CD4-positive, alpha-beta T cell (primary cell): ENCODE measurements at regions not wholly inside any gene's neighbourhood (a gene's known extent, or its start where the extent isn't known, plus 50 kb on each side); places are given as distances from the start of the nearest gene placed in this dataset.

Experiments
- ATAC-seq: fragments of 200-7000 bp; cut with Tn5 transposase; one replicate; pipeline ENCODE4 v1.10.0; 2022; ENCODE audit warnings: mild to moderate bottlenecking; ENCODE audit not compliant: poor library complexity
- CTCF ChIA-PET: fragments of 350-600 bp; sonication (Branson Sonifier 250); formaldehyde crosslinking; loops from one replicate; lab custom pipeline; 2021; ENCODE audit warnings: antibody characterized with exemption, inconsistent platforms; lab: Charles Lee
- POLR2A ChIA-PET: fragments of 350-600 bp; sonication (Branson Sonifier 250); formaldehyde crosslinking; loops from one replicate; lab custom pipeline; 2021; ENCODE audit warnings: antibody characterized with exemption, inconsistent platforms; lab: Charles Lee
- DNase-seq, 14 experiments: peaks; one replicate each; pipeline ENCODE4 v3.0.0-alpha.2; 2013 to 2020; ENCODE audit warnings: mixed read lengths in 2 of 14
- H3K27ac ChIP-seq, 2 donors: one replicate each; pipeline versions ENCODE4 v1.5.1 to v1.7.0; 2013; ENCODE audit warnings: low read length in 2 of 2, low read depth in 1 of 2, mild to moderate bottlenecking in 1 of 2
- H3K27me3 ChIP-seq, 2 experiments: 1 replicate in 1 of 2; 2 replicates in 1 of 2; pipeline versions ENCODE4 v1.6.1 to v1.7.0; 2013; ENCODE audit warnings: low read length in 2 of 2, control low read depth in 1 of 2, mild to moderate bottlenecking in 1 of 2, moderate library complexity in 1 of 2; ENCODE audit not compliant: insufficient read depth in 2 of 2, control insufficient read depth in 1 of 2
- H3K36me3 ChIP-seq: one replicate; pipeline ENCODE4 v1.6.1; 2013; ENCODE audit warnings: low read length, control low read depth; ENCODE audit not compliant: insufficient read depth
- H3K4me1 ChIP-seq: one replicate; pipeline ENCODE4 v1.6.1; 2013; ENCODE audit warnings: low read length, control low read depth; ENCODE audit not compliant: insufficient read depth
- H3K4me3 ChIP-seq: one replicate; pipeline ENCODE4 v1.5.1; 2013; ENCODE audit warnings: mild to moderate bottlenecking, low read length, moderate library complexity
- H3K9me3 ChIP-seq, 2 experiments: 1 replicate in 1 of 2; 2 replicates in 1 of 2; pipeline versions ENCODE4 v1.6.1 to v1.7.0; 2013; ENCODE audit warnings: low read length in 2 of 2, mild to moderate bottlenecking in 2 of 2, control low read depth in 1 of 2, moderate library complexity in 1 of 2; ENCODE audit not compliant: control insufficient read depth in 1 of 2, insufficient read depth in 1 of 2
- H3K27ac Mint-ChIP-seq: one replicate; pipeline ENCODE4 v1.8.0; 2020; ENCODE audit warnings: mixed read lengths
- H3K27me3 Mint-ChIP-seq: one replicate; pipeline ENCODE4 v1.8.0; 2021; ENCODE audit warnings: mixed read lengths
- H3K36me3 Mint-ChIP-seq: one replicate; pipeline ENCODE4 v1.8.0; 2021; ENCODE audit warnings: low read depth, mixed read lengths
- H3K4me1 Mint-ChIP-seq: one replicate; pipeline ENCODE4 v1.8.0; 2021; ENCODE audit warnings: low read depth, mixed read lengths
- H3K4me3 Mint-ChIP-seq: one replicate; pipeline ENCODE4 v1.8.0; 2020; ENCODE audit warnings: mild to moderate bottlenecking, mixed read lengths
- H3K9me3 Mint-ChIP-seq: one replicate; pipeline ENCODE4 v1.8.0; 2020; ENCODE audit warnings: mixed read lengths
- CTCF ChIP-seq: fragments of 200-600 bp; IDR thresholded peaks from one replicate; pipeline ENCODE4 v1.8.0; 2022; ENCODE audit warnings: antibody characterized with exemption, mild to moderate bottlenecking
- intact Hi-C, 2 experiments: fragments of 100-400 bp; cut with DNase I in 1 of 2; cut with micrococcal nuclease in 1 of 2; formaldehyde crosslinking; loops; one replicate each; pipeline versions ENCODE4 v1.15.1 to v1.9.0; 2023 to 2025; cut with DNase I, micrococcal nuclease

DNA sequence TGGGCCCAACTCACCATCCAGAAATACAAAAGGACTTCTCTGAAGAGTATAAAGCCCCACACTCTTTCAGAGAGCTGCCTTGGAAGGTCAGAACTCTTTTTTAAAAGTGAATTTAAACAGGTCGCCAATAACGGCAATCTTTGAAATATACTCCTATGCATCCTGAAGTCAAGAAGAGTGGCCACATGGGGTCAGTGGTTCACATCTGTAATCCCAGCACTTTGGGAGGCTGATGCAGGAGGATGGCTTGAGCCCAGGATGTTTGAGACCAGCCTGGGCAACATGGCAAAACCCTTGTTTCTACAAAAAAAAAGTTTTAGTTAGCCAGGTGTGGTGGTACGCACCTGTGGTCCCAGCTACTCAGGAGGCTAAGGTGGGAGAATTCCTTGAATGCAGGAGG is 68.1 kb upstream of the FZD7 start:
- H3K4me1 ChIP-seq, result peaks cover 14% of the 10 kb centered on the region
- Mint-ChIP-seq H3K4me3 (no peak overlapping the region), H3K36me3 (no peaks in the 10 kb centered on the region), H3K4me1 (no peaks in the 10 kb centered on the region), H3K9me3 (no peaks in the 10 kb centered on the region), H3K27me3 (no peaks in the 10 kb centered on the region), H3K27ac (no peak overlapping the region)
- ATAC-seq (no peak), DNase-seq (no peak)
- intact Hi-C loops, result no loop called here
- POLR2A ChIA-PET, result no interaction called here
- TF ChIP-seq CTCF, result no peak
- H3K9me3 ChIP-seq, result no peaks in the 10 kb centered on the region
- H3K27ac ChIP-seq, result no peak overlapping the region
- CTCF ChIA-PET, result no interaction called here
- H3K27me3 ChIP-seq, result no peaks in the 10 kb centered on the region
- no peaks in the 10 kb centered on the region for H3K36me3 ChIP-seq
- no peak overlapping the region for H3K4me3 ChIP-seq

GRCh38 chr2:201966691-201967438 is 66.8 kb upstream of the FZD7 start:
- no peak for TF ChIP-seq CTCF
- DNase-seq (no peak), ATAC-seq (no peak)
- Histone ChIP-seq H3K27me3 (no peaks in the 10 kb centered on the region), H3K27ac (no peak overlapping the region), H3K4me1 (peaks cover 14% of the 10 kb centered on the region), H3K36me3 (no peaks in the 10 kb centered on the region), H3K9me3 (no peaks in the 10 kb centered on the region), H3K4me3 (no peak overlapping the region)
- ChIA-PET CTCF (no interaction called here), POLR2A (no interaction called here)
- H3K27me3 Mint-ChIP-seq, result no peaks in the 10 kb centered on the region
- no peak overlapping the region for H3K4me3 Mint-ChIP-seq
- no peaks in the 10 kb centered on the region for H3K4me1 Mint-ChIP-seq
- no peak overlapping the region for H3K27ac Mint-ChIP-seq
- no peaks in the 10 kb centered on the region for H3K36me3 Mint-ChIP-seq
- no peaks in the 10 kb centered on the region for H3K9me3 Mint-ChIP-seq
- intact Hi-C loops, result no loop called here

DNA sequence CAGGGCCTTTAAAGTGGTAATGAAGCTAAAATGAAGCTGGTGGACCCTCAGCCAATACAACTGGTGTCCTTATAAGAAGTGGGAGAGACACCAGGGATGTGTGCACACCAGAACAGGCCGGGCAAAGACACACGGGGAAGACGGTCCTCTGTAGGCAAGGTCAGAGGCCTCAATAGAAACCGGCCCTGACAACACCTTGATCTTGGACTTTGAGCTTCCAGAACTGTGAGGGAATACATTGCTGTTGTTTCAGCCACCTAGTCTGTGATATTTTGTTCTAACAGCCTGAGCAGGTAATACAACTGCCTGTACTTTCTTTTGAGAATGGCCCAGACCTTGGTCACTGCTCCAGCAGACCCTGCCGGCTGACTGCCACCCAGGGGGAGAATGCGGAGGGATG is 65.6 kb upstream of the FZD7 start:
- no peak overlapping the region for H3K4me3 ChIP-seq
- Mint-ChIP-seq H3K36me3 (no peaks in the 10 kb centered on the region), H3K4me1 (no peaks in the 10 kb centered on the region), H3K27me3 (no peaks in the 10 kb centered on the region), H3K27ac (no peak overlapping the region), H3K4me3 (no peak overlapping the region), H3K9me3 (no peaks in the 10 kb centered on the region)
- CTCF ChIA-PET, result no interaction called here
- H3K27ac ChIP-seq, result no peak overlapping the region
- ATAC-seq (no peak), DNase-seq (no peak)
- POLR2A ChIA-PET, result no interaction called here
- intact Hi-C loops, result no loop called here
- peaks cover 14% of the 10 kb centered on the region for H3K4me1 ChIP-seq
- TF ChIP-seq CTCF, result no peak
- no peaks in the 10 kb centered on the region for H3K36me3 ChIP-seq
- H3K27me3 ChIP-seq, result no peaks in the 10 kb centered on the region
- H3K9me3 ChIP-seq, result no peaks in the 10 kb centered on the region
